Middle frontal gyrus (tissue), 1 donor: ENCODE measurements at regions not wholly inside any gene's neighbourhood (a gene's known extent, or its start where the extent isn't known, plus 50 kb on each side); places are given as distances from the start of the nearest gene placed in this dataset.

Experiments used
- DNase-seq: peaks from one replicate; pipeline ENCODE4 v3.0.0-alpha.2; 2015; ENCODE audit warnings: low spot score; ENCODE audit errors: extremely low spot score

GRCh38 chr1:97996880-97997279 is 76.0 kb upstream of the DPYD start:
- no peak for DNase-seq

DNA sequence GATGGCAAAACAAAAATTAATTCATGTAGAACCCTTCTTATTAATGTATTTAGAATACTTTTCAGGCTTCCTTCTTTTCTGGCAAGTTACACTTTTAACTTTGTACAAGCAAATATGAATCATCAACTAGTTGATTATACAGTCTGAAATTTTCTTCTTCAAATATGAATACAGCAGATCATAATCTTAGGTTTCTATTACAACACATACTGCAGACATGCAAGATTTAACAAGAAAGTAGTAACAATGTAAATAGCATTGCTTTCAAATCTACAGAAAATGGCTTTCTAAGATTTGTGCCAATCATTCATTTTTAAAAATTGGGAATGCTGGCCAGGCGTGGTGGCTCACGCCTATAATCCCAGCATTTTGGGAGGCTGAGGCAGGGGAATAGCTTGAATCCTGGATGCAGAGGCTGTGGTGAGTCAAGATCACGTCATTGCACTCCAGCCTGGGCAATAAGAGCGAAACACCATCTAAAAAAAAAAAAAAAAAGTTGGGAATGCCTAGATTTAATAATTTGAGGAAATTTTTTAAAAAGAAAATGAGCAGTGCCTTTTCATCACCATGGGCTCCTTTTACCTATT is 68.4 kb upstream of the DPYD start:
- DNase-seq, result no peak

GRCh38 chr1:97986041-97987005 is 65.5 kb upstream of the DPYD start:
- DNase-seq, result no peak

GRCh38 chr1:97983126-97983525 is 62.3 kb upstream of the DPYD start:
- DNase-seq, result no peak

- no peak for DNase-seq
Measured at GRCh38 chr1:97980530-97980929, 59.7 kb upstream of the DPYD start.

DNA sequence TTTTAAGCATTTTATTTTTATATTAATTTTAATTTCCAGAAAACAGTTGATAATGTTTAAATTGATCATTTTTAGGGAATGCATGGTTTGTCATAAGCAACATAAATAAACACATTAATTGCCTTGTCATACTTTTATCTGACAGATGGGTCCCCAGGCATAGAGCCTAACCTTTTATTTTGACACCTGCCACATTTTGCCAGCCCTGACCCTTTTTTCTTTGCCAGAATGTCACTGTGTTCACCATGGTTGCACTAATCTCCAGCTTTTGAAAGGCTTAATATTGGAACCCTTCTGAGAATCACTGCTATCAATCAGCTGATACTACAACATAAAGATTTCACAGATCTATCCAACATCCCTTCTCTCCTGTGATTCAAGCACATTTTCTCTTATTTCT is 56.0 kb upstream of the DPYD start:
- DNase-seq, result no peak
